ENCODE measurements at regions not wholly inside any gene's neighbourhood (a gene's known extent, or its start where the extent isn't known, plus 50 kb on each side); places are given as distances from the start of the nearest gene placed in this dataset.
"Not testable (repeated sequence)": the region's sequence is repeated elsewhere in the genome, so short reads cannot be mapped to it uniquely, and the experiment has no call there.

DNA sequence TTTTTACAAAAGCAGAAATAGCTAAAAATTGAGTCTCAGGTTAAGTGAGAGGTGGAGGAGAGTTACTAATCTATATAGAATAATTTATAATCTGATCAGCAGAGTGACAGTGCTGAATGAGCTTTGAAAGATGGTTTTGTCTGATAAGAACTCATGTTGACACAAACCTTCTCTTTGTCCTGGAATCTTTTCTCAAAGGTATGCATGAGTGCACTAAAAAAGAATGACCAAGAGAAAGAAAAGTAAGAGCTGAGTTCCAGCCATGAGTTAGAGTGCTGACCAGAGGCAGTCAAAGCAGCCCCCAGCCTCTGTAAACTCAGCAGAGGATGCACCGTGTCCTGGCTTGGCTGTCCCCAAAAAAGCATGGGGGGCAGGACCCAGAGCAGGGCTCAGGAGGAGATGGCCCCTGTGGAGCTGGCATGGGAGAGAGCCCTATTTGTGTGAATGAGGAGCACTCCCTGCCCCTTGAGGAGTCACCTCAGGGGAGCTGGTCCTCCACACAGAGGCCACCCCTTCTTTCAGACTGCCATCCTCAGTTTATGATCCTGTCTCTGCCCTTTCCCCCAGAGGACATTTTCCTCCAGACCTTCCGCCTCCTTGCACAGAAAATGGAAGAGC, 129.8 kb downstream of the SEC23A start:
- DNase-seq (ENCODE audit: low read depth) = no peak

DNA sequence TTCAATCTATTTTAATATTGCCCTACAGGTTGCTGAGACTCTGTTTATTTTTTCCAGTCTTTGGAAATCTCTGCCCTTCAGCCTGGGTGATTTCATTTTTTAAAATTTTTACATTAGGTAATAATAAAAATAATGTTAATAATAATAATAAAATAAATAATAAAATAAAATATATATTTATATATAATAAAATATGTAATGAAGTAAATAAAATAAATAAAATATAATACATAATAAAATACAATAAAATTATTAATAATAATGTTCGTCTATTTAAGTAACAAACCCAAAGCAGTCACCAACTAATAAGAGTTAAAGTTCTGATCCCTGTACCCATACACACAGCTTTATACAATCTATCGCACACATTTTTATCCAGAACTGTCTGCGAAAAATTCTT, 130.5 kb downstream of the SEC23A start:
- DNase-seq (ENCODE audit: low read depth) = no peak

GRCh38 chr14:38971258-38971921, 131.6 kb downstream of the SEC23A start:
- no peak for DNase-seq (ENCODE audit: low read depth)

DNA sequence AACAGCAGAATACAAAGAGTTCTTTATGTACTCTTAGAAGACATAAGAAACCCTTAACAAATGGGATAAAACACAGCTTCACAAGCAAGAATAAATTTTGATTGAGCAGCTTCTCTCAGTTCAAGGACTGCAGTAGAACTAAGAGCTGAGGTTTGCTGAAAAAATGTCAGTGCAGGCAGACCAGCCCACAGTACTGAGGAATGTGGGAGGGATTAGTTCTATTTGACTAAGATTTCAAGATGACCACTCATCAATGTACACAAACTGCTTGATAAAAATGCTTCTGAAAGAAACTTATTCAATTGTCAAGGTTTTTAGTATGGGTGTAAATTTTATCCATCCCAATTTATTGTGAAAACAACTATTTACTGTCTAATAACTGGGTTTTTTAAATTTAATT, 138.4 kb downstream of the SEC23A start:
- peak; percentile 39 for DNase-seq (ENCODE audit: low read depth)

DNA sequence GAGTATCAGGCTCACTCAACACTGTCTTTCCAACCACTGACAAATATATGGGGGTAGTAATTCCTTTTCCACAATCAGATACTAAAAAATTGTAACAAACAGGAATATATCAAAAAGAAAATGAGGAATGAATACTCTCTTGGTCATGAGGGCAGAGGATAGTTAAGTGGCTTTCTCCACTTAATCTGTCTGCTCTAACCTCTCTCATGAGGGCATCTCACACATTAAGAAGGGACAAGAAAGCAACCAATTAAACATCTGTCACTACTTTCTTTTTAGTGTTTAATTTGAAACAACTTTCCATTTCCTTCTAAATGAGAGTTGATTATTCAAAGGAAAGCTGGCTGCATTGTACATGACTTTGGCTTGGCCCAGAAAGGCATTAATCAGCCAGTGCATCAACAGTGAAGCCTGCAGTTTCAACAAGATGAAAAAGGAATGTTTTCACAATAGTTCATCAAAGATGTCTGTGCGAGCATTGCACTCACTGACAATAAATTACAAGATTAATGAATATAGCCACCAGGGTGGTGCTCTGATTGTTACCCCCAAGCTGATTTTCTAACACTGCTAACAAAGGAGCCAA, 142.0 kb downstream of the SEC23A start:
- no peak for DNase-seq (ENCODE audit: low read depth)

DNA sequence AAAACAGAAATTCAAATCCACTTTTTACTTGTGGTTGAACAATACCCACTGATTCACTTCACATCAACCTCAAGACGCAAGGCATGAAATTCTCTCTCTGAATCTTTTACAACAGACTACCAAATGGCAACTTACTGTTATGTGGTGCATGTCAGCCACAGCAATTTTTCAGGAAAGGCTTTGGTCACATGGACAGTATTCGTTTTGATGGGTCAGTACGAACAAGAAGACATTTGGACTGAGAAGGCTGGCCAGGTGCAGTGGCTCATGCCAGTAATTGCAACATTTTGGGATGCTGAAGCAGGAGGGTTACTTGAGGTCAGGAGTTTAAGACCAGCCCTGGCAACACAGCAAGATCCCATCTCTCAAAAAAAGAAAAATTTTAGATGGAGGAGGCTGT, 144.0 kb downstream of the SEC23A start:
- DNase-seq (ENCODE audit: low read depth) = peak; percentile 70

- DNase-seq (ENCODE audit: low read depth) = no peak
These were observed 144.4 kb downstream of the SEC23A start for GRCh38 chr14:38958589-38958988.

DNA sequence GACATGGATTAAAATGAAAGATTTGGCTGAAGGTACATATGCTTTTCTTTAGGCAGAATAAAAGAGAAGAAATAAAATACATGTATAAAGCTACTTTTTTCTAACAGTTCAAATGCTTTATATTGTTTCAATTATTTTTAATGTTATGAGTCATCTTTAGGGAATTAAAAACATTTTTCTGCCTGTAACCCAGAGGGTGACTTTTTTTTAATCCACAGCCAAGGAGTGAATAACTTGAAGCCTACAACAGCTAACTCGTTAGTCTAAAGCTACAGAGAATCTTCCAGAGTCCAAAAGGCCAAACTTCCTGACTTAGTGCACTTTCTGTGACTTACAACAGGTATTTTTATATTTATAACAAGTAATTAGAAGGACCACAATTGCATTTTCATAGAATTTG, 151.6 kb downstream of the SEC23A start:
- DNase-seq (ENCODE audit: low read depth) = peak; percentile 65

DNA sequence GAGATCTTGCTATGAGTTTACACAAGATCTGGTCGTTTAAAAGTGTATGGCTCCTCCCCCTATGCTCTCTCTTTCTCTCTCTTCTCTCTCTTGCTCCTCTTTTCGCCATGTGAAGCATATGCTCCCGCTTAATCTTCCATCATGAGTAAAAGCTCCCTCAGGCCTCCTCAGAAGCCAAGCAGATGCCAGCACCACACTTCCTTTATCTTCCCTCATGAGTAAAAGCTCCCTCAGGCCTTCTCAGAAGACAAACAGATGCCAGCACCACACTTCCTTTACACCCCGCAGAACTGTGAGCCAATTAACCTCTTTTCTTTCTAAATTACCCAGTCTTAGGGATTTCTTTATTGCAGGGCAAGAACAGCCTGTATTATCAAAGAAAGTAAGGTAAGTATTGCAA, 152.4 kb downstream of the SEC23A start:
- no peak for DNase-seq (ENCODE audit: low read depth)

DNA sequence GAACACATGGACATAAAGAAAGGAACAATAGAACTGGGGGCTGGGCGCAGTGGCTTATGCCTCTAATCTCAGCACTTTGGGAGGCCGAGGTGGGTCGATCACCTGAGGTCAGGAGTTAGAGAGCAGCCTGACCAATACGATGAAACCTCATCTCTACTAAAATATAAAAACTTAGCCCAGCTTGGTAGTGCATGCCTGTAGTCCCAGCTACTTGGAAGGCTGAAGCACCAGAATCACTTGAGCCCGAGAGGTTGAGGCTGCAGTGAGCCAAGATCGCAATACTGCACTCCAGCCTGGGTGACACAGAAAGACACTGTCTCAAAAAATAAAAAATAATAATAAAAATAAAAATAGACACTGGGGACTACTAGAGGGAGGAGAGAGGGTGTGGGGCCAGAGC, 154.5 kb downstream of the SEC23A start:
- DNase-seq (ENCODE audit: low read depth) = no peak

GRCh38 chr14:38948171-38948570, 154.9 kb downstream of the SEC23A start:
- peak; percentile 74 for DNase-seq (ENCODE audit: low read depth)

- DNase-seq (ENCODE audit: low read depth) = no peak
These were observed 155.7 kb downstream of the SEC23A start for GRCh38 chr14:38947343-38947742.

DNA sequence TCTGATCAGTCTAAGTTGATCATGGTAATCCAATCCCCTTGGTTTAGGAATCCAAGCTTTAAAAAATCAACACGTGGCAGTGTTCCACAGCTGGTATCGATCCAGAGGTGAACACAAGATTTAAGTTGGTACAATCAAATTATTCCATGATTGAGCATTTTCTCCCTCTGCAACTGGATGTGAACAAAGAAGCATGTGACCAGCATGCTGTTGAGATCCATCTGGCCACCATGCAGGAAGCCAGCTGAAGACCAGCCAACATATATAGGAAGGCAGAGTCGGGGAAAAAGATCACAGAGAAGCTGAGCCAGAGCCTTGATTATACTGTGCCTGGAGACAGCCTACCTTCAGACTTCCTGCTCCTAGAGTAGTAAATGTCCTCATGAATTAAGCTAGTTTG, 158.3 kb downstream of the SEC23A start:
- no peak for DNase-seq (ENCODE audit: low read depth)

DNA sequence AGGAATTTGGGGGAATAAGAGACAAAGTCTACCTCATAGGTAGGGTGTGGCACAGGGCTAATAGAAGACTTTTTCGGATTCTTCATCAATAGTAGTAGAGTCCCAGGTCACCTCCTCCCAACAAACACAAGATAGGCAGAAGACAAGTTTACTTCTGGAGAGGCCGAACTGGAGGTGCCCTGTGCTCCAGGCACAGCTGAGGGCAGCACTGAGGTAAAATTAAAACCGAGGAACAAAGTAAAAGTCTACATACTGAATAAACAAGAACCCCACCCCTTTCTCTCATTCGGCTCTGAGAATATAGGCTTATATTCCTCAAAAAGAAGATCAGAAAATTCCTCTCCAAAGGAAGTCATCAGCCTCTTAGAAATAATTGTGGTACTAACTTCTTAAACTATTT, 161.5 kb downstream of the SEC23A start:
- no peak for DNase-seq (ENCODE audit: low read depth)

DNA sequence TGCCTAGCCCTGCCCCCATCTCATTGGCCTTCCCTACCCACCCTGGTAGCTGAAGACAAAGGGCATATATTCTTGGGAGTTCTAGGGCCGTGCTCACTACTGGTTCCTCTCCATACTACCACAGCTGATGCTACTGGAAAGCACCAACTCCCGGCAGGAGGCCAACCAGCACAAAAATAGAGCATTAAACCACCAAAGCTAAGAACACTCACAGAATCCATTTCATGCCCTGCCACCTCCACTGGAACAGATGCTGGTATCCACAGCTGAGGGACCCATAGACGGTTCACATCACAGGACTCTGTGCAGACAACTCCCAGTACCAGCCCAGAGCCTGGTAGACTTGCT, 170.4 kb downstream of the SEC23A start:
- not testable (repeated sequence) for DNase-seq (ENCODE audit: low read depth)

- DNase-seq (ENCODE audit: low read depth) = no peak
These were observed 170.9 kb downstream of the SEC23A start for GRCh38 chr14:38931969-38932652.

DNA sequence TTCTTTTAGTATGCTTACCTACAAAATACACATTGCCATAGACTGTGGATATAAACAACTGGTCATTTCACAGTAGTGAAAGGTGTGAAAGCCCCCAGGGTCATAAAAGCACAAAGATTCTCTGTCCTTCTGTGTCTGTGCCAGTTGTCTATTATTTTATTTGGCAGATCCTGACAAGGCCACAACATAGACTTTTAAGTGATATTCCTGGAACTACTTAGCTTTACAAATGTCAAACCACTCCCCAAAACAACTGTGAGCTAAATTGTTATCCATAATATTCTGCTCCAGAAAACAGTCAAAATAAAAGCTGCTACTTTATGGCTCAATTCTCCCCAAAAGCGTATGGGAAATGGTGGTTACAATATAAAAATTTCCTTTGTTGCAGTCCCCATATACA, 172.1 kb downstream of the SEC23A start:
- no peak for DNase-seq (ENCODE audit: low read depth)

DNA sequence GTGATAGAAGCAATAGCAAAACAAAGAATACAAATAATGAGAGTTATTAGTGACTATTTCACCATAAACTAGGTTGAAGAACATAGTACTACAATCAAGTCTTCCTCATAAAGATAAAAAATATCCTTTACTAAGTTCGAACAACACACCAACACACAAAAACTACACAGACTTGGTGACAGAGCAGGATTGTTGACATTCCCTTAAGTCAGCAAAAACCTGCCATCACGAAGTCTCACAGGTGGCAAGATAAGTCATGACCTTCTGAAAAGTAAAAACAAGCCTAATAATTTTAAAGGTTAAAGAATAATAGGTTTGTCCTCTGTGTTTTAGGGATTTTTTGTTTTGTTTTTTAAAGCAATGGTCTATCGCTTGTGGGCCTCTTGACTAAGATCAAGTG, 173.0 kb downstream of the SEC23A start:
- DNase-seq (ENCODE audit: low read depth) = no peak

DNA sequence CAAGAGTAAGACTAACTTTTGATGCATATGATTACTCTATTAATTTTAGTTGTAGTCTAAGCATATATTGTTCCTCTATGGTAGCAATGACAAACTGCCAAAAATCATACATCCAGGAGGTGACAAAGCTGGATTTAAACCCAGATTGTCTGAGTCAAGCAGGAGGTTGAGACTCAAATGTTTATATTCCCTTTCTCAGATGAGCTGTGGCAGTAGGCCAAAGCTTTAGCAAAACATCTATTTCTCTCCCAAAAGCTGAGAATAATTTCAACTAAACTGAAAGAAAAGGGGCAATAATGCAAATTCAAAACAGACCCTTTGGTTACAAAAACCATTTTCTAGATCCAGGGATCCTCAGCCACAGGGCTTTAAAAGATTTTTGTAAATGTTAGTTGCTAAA, 173.6 kb downstream of the SEC23A start:
- no peak for DNase-seq (ENCODE audit: low read depth)

DNA sequence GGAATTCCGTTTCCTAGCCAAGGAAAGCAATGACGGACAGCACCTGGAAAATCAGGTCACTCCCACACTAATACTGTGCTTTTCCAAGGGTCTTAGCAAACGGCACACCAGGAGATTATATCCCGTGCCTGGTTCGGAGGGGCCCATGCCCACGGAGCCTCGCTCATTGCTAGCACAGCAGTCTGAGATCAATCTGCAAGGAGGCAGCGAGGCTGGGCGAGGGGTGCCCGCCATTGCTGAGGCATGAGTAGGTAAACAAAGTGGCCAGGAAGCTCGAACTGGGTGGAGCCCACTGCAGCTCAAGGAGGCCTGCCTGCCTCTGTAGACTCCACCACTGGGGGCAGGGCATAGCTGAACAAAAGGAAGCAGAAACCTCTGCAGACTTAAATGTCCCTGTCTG, 181.1 kb downstream of the SEC23A start:
- not testable (repeated sequence) for DNase-seq (ENCODE audit: low read depth)

GRCh38 chr14:38915125-38915524, 187.9 kb downstream of the SEC23A start:
- no peak for DNase-seq (ENCODE audit: low read depth)

DNA sequence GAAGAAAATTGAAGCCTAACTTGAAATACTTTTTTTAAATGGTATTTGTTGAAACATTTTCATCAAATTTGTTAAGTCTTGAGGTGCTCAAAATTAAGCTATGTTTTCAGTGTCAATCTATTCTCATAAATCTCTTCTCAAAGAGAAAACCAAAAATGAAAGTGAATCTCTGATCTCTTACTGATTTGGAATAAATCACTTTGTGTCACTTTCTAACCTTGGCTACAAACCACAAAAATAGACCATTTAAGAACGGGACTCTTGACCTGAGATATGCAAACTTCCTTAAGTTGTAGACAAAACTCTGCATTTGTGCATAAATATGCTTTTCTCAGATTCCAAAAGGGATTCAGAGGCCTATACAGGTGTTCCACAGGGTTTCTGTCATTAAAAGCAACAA, 192.9 kb downstream of the SEC23A start:
- DNase-seq (ENCODE audit: low read depth) = no peak

DNA sequence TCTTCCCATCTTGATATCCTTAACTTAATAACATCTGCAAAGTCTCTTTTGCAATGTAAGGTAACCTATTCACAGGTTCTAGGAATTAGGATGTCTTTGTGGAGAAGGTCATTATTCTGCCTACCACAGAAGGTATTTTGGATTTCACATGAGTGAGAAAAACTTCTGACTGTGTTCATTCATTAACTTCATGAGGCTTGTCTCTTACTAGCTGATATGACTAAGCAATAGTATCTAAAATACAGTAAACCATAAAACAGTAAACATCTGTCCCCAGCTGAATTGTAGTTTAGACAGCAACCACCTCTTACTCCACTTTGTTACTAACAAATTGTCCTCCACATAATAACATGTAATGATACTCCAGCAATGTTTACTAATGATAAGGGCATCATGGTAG, 198.1 kb downstream of the SEC23A start:
- DNase-seq (ENCODE audit: low read depth) = no peak
